NCI-H1694 (cell line): ENCODE measurements at regions not wholly inside any gene's neighbourhood (a gene's known extent, or its start where the extent isn't known, plus 50 kb on each side); places are given as distances from the start of the nearest gene placed in this dataset.
"Not testable (repeated sequence)": the region's sequence is repeated elsewhere in the genome, so short reads cannot be mapped to it uniquely, and the experiment has no call there.

Experiments
- DNase-seq: peaks from one replicate; lab custom pipeline; 2025; lab: John Stamatoyannopoulos, UW

- not testable (repeated sequence) for DNase-seq
These were observed 352.1 kb downstream of the SOX9 start for GRCh38 chr17:72472853-72473390.

GRCh38 chr17:72474243-72474642, 353.4 kb downstream of the SOX9 start:
- no peak for DNase-seq

GRCh38 chr17:72474719-72475477, 354.1 kb downstream of the SOX9 start:
- no peak for DNase-seq

GRCh38 chr17:72476134-72476533, 355.3 kb downstream of the SOX9 start:
- DNase-seq: no peak

DNA sequence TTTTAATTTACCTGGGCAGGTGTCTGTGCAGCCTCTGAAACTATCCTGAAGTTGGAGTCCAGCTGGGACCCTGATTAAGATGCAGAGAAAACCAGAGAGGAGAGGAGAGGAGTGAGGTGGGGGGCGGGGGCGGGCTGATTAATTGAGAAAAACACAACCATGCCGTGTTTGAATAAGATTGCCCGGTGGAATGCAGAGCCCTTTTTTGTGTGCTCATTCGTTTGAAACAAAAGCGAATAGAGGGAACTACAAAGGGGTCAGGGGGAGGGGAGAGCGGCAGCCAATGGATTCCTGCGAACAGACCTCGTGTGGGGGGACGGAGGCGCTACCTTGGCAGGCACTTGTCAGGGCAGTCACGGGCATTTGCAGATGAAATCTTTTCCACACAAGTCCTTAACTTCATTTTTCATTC, 355.8 kb downstream of the SOX9 start:
- no peak for DNase-seq

DNA sequence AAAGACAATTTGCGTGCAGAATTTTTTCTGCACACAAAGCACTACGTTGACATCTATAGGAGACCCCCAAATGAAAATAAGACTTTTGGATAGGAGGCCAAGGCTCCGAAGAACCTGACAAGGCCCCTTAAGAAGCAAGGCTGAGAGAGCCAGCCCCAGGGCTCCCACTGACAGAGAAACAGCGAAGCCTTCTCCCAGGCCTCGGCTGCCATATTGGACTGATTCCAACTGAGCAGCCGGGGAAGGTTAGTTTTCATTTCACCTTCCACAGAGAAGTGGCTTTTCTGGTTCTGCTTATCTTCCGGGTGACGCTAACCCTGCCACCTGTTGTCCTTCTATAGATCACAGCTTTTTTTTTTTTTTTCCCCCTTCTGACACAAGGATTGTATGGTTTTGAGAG, 356.7 kb downstream of the SOX9 start:
- peak; percentile 64 for DNase-seq

DNA sequence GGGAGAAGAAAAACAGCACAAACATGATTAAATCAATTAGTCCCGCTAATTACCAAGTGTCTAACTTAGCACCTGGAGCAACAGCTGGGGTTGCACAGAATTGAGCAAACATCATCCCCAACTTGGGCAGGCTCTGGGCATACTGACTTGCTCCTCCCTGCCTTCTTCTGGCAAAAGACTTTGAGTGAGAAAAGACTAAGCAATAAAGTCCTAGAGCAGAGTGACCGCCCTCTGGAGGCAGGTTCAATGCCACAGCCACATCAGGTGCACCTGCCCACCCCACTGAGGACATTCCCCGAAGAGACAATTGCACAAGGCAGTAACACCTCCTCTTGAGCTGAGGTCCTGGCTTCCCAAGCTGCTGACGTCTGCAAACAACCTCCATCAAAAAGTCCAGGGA, 358.3 kb downstream of the SOX9 start:
- no peak for DNase-seq

- no peak for DNase-seq
These were observed 360.8 kb downstream of the SOX9 start for GRCh38 chr17:72481572-72481971.

- DNase-seq: no peak
These were observed 364.8 kb downstream of the SOX9 start for GRCh38 chr17:72485596-72485995.

GRCh38 chr17:72486806-72487205, 366.0 kb downstream of the SOX9 start:
- DNase-seq: no peak

DNA sequence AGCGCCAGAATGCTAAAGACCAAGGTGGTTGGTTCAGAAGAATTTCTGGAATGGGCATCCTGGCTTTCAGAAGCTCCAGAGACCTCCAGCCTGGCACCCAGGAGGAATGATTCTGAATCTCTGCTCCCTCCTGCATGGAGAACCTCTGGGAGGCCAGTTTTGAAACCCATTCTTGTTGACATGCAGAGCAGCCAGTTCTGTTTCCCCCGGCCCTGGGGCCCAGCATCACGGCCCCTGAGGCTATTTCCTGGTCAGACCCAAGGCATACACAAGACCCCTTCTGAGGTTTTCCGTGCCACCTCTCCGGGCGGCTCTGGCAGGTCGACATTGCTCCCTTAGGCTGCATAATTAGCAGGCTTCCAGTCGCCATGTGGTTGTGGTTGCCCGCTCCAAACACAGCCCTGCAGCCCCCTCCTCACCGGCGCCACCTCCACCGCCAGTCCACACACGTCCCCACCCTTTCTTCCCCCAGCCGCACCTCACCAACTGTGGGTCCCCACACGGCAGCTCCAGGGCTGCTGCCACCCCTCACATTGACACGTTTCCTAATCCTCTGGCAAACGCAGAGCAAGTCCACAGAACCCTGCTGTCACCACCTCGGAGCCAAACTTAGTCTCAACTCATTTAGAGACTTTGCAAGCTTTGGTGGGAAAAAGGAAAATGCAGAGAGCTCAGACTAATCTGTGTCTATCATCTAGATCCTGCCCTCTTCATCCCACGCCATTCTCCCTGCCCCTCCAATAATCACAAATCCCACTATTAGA, 367.1 kb downstream of the SOX9 start:
- DNase-seq: no peak

DNA sequence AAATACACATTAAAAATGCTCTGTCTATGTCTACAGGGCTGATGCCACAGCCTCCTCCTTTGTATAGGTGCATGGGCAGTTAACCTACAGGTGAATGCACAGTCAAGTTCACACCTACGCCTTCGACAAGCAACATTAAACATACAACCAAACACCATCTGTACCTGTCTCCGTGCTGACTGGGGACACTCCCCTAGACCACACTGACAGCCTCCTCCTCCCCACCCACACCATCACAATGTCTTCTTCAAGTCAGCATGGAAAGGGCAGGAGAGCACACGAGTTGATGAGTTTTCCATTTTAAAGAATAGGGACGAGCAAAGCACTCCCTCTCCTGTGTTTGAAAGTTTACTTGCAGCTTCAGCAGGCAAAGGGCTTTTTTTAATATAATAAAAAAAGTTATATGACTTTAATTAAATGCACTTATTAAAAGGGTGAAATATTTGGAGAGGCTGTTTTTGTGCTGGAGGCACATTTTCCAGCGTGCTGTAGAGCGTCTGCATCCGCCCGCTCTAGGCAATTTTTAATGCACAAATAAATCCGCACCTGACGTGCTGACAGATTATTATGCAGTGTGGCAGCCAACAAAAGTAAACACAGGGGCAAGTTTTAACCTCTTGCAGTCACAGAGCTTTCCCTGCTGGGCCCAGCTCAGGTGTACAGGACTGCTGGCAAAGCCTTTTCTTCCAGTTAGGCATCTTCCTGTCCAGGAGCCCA, 367.9 kb downstream of the SOX9 start:
- no peak for DNase-seq

- DNase-seq: no peak
These were observed 368.4 kb downstream of the SOX9 start for GRCh38 chr17:72489272-72489641.

DNA sequence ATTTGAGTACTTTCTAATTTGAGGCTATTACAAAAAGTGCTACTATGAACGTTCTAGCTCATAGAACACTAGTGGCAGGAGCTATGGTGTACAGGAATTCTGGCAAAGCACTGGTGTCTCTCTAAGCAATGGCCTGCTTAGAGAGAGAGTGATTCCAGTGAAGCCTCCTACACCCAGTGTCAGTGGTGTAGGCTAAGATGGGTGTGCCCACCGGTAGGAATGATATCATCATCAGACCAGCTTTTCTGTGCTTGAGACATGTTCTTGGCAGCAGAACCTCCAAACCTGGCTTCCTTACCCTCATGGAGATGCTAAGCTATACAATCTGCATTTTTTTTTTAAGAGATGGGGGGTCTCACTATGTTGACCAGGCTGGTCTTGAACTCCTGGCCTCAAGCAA, 370.3 kb downstream of the SOX9 start:
- no peak for DNase-seq

DNA sequence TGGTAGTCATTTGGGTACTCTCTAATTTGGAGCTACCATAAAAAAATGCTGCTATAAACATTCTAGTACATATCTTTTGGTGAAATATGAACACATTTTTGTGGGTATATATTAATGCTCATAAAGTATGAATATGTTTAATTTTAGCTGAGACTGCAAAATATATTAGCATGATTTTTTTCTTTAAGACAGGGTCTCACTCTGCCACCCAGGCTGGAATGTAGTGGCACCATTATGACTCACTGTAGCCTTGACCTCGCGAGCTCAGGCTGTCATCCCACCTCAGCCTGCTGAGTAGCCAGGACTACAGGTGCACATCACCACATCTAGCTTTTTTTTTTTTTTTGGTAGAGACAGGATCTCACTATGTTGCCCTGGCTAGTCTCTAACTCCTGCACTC, 371.7 kb downstream of the SOX9 start:
- DNase-seq: no peak

DNA sequence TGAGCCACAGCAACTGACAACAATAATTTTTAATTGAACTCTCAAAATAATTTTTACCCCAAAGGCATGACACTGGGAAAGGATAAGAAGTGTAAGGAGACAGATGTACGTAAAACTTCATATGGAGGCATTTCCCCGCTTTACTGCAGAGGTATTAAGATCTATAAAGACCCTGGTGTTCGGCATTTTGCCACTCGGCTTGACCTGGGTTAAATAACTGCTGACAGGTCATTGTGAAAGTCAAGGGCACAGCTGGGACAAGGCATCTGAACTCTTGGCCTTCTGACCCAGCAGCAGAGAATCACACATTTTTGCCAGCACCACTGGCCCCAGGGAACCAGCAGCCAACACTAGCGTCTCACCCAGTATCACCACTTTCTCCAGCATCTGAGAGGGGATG, 372.1 kb downstream of the SOX9 start:
- no peak for DNase-seq

- no peak for DNase-seq
These were observed 373.7 kb downstream of the SOX9 start for GRCh38 chr17:72494566-72494965.

- no peak for DNase-seq
These were observed 375.6 kb downstream of the SOX9 start for GRCh38 chr17:72496461-72496860.

DNA sequence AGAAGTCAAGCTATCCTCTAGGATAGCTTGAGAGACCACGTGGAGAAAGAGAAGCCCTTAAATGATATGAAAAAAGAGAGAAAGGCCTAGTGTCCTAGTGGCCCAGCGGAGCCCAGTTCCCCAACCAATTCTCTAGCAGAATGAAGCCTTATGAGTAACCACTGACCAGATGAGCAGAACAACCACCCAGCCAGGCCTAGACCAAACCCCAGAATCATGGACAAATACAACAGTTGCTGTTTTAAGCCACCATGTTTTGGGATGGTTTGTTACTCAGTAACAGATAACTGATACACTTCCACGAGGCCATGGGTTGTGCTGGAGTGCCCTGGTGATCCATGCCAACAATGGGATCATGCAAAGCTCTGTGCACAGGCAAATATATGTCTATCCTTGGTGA, 377.1 kb downstream of the SOX9 start:
- no peak for DNase-seq

GRCh38 chr17:72498364-72499210, 377.8 kb downstream of the SOX9 start:
- no peak for DNase-seq
